A673 (cell line): ENCODE measurements at regions not wholly inside any gene's neighbourhood (a gene's known extent, or its start where the extent isn't known, plus 50 kb on each side); places are given as distances from the start of the nearest gene placed in this dataset.

Experiments used
- CTCF ChIP-seq: fragments of 300-800, 200-600 bp; sonication (generic); conservative IDR thresholded peaks from 2 replicates; pipeline ENCODE4 v1.5.1; 2017; ENCODE audit warnings: low read depth, mild to moderate bottlenecking, antibody characterized with exemption, low read length, moderate library complexity, mixed read lengths
- EZH2 ChIP-seq: fragments of 200-600 bp; sonication (generic); IDR thresholded peaks from 2 replicates; pipeline ENCODE4 v1.6.1; 2017; ENCODE audit warnings: borderline replicate concordance, low read depth, mild to moderate bottlenecking, mixed read lengths, antibody characterized with exemption, low read length; ENCODE audit not compliant: poor library complexity, severe bottlenecking

- no peak for TF ChIP-seq EZH2
- TF ChIP-seq CTCF = no peak
Observed at GRCh38 chr2:18784245-18784644, 194.9 kb upstream of the NT5C1B start.
